ENCODE measurements at regions not wholly inside any gene's neighbourhood (a gene's known extent, or its start where the extent isn't known, plus 50 kb on each side); places are given as distances from the start of the nearest gene placed in this dataset.

- Histone ChIP-seq H2BK20ac (ENCODE audit: low read depth, low read length) (no peak overlapping the region), H2AK9ac (replicated peaks; ENCODE audit: low read depth, low read length, poor library complexity) (no peak overlapping the region), H3K23ac (ENCODE audit: low read depth, low read length) (no peak overlapping the region), H2BK120ac (ENCODE audit: low read depth, low read length) (no peak overlapping the region), H3K36me3 (ENCODE audit: control insufficient read depth, insufficient read depth, low read length) (no peaks in the 10 kb centered on the region), H3K14ac (replicated peaks; ENCODE audit: low read depth, low read length) (no peak overlapping the region), H2AFZ (replicated peaks; ENCODE audit: low read length, poor library complexity) (no peak overlapping the region), H2BK15ac (ENCODE audit: low read depth, low read length) (no peak overlapping the region), H3K9me3 (ENCODE audit: control insufficient read depth, insufficient read depth, low read length) (no peaks in the 10 kb centered on the region), H3K56ac (ENCODE audit: extremely low read depth, insufficient read depth, low read length) (no peak overlapping the region), H4K5ac (ENCODE audit: low read depth, low read length) (no peak overlapping the region), H3K4me2 (ENCODE audit: low read depth, low read length) (no peak overlapping the region), H3K79me1 (ENCODE audit: low read depth in 1 of 2, low read length in 2 of 2) (no peaks in the 10 kb centered on the region), H4K8ac (ENCODE audit: low read depth in 2 of 2, low read length in 2 of 2) (no peak overlapping the region), H2AK5ac (ENCODE audit: low read depth, low read length) (no peak overlapping the region), H3K9ac (ENCODE audit: low read depth, low read length) (no peak overlapping the region), H3K4me1 (ENCODE audit: control insufficient read depth, insufficient read depth, low read length) (no peaks in the 10 kb centered on the region), H3K27me3 (ENCODE audit: control insufficient read depth, insufficient read depth, low read length) (no peaks in the 10 kb centered on the region), H4K20me1 (ENCODE audit: insufficient read depth, low read length) (no peaks in the 10 kb centered on the region), H3K18ac (ENCODE audit: low read depth, low read length) (no peak overlapping the region), H3K4ac (ENCODE audit: low read depth, low read length) (no peak overlapping the region), H2BK5ac (ENCODE audit: low read depth, low read length, poor library complexity, severe bottlenecking) (no peak overlapping the region), H3K9me1 (ENCODE audit: insufficient read depth, low read length) (no peaks in the 10 kb centered on the region), H3K27ac (ENCODE audit: insufficient read depth, low read length) (no peak overlapping the region), H3K4me3 (ENCODE audit: insufficient read depth, low read depth, low read length) (no peak overlapping the region), H4K91ac (ENCODE audit: insufficient read depth, low read depth, low read length) (no peak overlapping the region)
- ATAC-seq (ENCODE audit: low read depth) (no peak), DNase-seq (no peak)
- no TSS peak for BruUV-seq (replicated peaks)
- in situ Hi-C loops (cut with MboI; ENCODE audit: low sequenced_read_pairs), result no loop called here
- dilution Hi-C loops (cut with HindIII; ENCODE audit: low sequenced_read_pairs, unreplicated experiment), result no loop called here
- TF ChIP-seq MAZ (IDR thresholded peaks at IDR 0.05; ENCODE audit: borderline replicate concordance, low read depth, low read length), result no peak
- no peak for TF ChIP-seq RFX5 (IDR thresholded peaks at IDR 0.05; ENCODE audit: low read depth, low read length)
- TF ChIP-seq RAD21 (IDR thresholded peaks at IDR 0.05; ENCODE audit: low read length), result no peak
- TF ChIP-seq POLR2A (IDR thresholded peaks at IDR 0.05; ENCODE audit: low read depth, low read length), result no peak
- TF ChIP-seq CEBPB (IDR thresholded peaks at IDR 0.05; ENCODE audit: low read depth, low read length), result no peak
- POLR2A ChIA-PET (ENCODE audit: unreplicated experiment), result no interaction called here
- no CpG with 5 or more reads among the region's 2 CpGs for WGBS, 2 experiments (ENCODE audit: extremely low coverage in 2 of 2, insufficient read length in 1 of 2)
- intact Hi-C loops (cut with micrococcal nuclease), result no loop called here
- CTCF ChIA-PET, result interaction anchor here (0.6 kb wide), 1 partner anchor 469 kb away, joined by 3 read pairs; no protein-coding TSS in a partner anchor
Measured at GRCh38 chr13:64327505-64328194, 2902.5 kb downstream of the PCDH9 start.
